Rectal smooth muscle tissue (tissue), 1 donor: ENCODE measurements at regions not wholly inside any gene's neighbourhood (a gene's known extent, or its start where the extent isn't known, plus 50 kb on each side); places are given as distances from the start of the nearest gene placed in this dataset.
A peak's percentile ranks its signal among the peaks of the same experiment; 100 is the strongest.

Source experiments
- H3K27ac ChIP-seq: one replicate; pipeline ENCODE4 v1.7.0; 2013; ENCODE audit warnings: low read depth, low read length, inconsistent platforms
- H3K27me3 ChIP-seq: one replicate; pipeline ENCODE4 v1.7.0; 2013; ENCODE audit warnings: low read length; ENCODE audit not compliant: control insufficient read depth, insufficient read depth
- H3K36me3 ChIP-seq: one replicate; pipeline ENCODE4 v1.7.0; 2013; ENCODE audit warnings: low read length; ENCODE audit not compliant: control insufficient read depth, insufficient read depth
- H3K4me1 ChIP-seq: one replicate; pipeline ENCODE4 v1.7.0; 2013; ENCODE audit warnings: low read length; ENCODE audit not compliant: control insufficient read depth, insufficient read depth
- H3K4me3 ChIP-seq: one replicate; pipeline ENCODE4 v1.7.0; 2013; ENCODE audit warnings: low read length
- H3K9ac ChIP-seq: one replicate; pipeline ENCODE4 v1.7.0; 2013; ENCODE audit warnings: low read length

DNA sequence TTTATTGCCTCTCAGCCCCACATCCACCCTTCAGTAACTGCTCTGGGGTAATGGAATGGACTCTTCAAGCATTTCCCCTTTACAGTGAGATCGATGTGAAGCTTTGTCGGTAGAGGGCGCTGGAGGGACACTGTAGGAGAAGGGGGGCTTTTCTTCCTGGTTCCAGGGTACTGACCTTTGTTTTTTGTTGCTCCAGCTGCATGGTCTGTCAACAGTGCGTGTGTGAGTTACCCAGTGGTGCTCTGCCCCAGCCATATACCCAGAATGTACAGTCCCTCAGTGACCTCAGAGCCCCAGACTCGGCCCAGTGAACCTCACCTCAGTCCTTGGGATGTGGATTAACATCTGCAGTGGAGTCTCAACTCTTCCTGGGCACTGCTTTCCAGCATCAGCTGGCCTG is 180.3 kb upstream of the TSC22D2 start:
- Histone ChIP-seq H3K4me1 (peaks cover under 1% of the 10 kb centered on the region), H3K27ac (no peak overlapping the region), H3K9ac (no peak overlapping the region), H3K4me3 (no peak overlapping the region), H3K27me3 (no peaks in the 10 kb centered on the region), H3K36me3 (no peaks in the 10 kb centered on the region)

DNA sequence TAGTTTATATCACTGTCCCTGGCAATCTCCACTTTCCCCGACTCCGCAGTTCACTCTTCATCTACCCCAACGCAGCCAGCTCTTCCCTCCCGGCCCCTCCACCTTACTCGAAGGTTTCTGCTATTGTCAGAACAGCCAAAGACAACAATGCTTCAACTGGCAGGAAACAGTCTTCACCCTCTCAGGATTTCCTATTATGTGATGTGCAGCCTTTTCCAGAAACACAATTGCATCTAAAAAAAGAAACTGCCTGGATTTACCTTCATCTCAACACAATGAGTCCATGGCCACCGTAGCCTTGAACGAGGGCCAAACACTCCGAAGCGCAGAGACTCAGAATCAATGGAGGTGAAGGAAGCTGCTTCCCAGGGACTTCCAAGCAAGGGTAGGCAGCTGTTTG is 182.1 kb upstream of the TSC22D2 start:
- no peak overlapping the region for H3K4me3 ChIP-seq

GRCh38 chr3:150223558-150223957 is 184.5 kb upstream of the TSC22D2 start:
- no peak overlapping the region for H3K4me3 ChIP-seq
- no peaks in the 10 kb centered on the region for H3K36me3 ChIP-seq
- H3K9ac ChIP-seq, result no peak overlapping the region
- no peak overlapping the region for H3K27ac ChIP-seq
- H3K27me3 ChIP-seq, result no peaks in the 10 kb centered on the region
- no peaks in the 10 kb centered on the region for H3K4me1 ChIP-seq

More for the DNA sequence above, 182.1 kb upstream of the TSC22D2 start:
- Histone ChIP-seq H3K9ac (no peak overlapping the region), H3K27me3 (no peaks in the 10 kb centered on the region), H3K4me1 (no peaks in the 10 kb centered on the region), H3K36me3 (no peaks in the 10 kb centered on the region), H3K27ac (no peak overlapping the region)

DNA sequence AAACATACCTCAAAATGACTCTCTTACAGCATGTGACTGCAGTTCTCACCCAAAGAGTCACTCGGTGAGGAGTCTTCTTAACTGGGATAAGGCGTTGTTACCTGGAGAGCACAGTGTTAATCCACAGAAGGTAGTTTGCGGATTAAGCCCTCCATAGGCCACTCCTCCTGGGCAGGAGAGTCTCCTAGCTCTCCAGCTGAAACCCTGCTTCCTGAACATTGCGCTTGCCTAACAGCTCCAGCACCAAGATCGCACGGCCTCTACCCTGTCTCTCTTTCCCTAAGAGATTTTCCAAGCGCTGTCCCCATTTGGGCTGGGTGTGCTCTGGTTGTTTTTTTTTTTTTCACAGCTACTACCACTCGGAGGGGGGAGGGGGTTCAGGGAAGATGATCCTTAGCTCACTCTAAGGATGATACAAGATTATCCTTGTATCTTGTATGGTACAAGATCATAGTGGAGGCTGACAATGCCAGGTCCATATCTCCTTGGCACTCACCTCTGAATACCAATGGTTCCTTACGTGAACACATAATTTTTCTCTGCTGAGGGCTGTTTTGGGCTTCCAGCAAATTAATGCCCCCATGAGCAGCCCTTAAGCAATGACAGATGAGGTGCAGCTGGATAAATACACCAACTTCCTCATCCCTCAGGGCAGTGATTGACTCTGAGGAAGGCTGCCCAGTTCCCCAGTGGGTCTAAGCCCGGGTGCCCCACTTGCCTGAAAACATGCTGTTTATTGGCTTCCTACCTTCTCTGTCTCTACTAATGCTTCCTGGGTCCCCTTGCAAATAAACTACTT is 185.2 kb upstream of the TSC22D2 start:
- H3K36me3 ChIP-seq, result no peaks in the 10 kb centered on the region
- H3K4me3 ChIP-seq, result no peak overlapping the region
- no peak overlapping the region for H3K9ac ChIP-seq
- no peaks in the 10 kb centered on the region for H3K27me3 ChIP-seq
- no peaks in the 10 kb centered on the region for H3K4me1 ChIP-seq
- no peak overlapping the region for H3K27ac ChIP-seq

GRCh38 chr3:150221904-150222523 is 186.1 kb upstream of the TSC22D2 start:
- H3K36me3 ChIP-seq, result no peaks in the 10 kb centered on the region
- H3K4me1 ChIP-seq, result no peaks in the 10 kb centered on the region
- H3K27me3 ChIP-seq, result no peaks in the 10 kb centered on the region
- no peak overlapping the region for H3K27ac ChIP-seq
- no peak overlapping the region for H3K4me3 ChIP-seq
- H3K9ac ChIP-seq, result no peak overlapping the region

DNA sequence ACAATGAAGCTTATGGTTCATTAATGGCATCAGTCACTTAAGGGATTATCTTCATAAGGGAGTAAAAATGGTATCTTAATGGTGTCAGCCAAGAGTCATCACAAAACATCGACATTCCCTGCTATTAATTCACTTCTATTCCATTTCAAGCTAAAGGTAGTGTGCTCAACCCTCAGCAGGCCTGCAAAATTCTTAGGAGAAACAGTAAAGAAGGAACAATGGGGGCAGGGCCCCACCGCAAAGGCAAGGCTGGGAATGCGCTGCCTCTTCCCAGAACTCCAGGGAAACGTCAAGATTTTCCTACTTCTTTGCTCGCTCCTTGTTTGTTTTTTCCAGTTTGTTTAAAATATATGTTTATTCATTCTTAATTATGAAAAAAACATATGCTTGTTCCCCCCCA is 187.3 kb upstream of the TSC22D2 start:
- H3K27me3 ChIP-seq, result no peaks in the 10 kb centered on the region
- H3K4me3 ChIP-seq, result peak overlapping the region; percentile 30
- H3K9ac ChIP-seq, result no peak overlapping the region
- peaks cover 6% of the 10 kb centered on the region for H3K4me1 ChIP-seq
- no peaks in the 10 kb centered on the region for H3K36me3 ChIP-seq
- H3K27ac ChIP-seq, result no peak overlapping the region

- Histone ChIP-seq H3K27me3 (no peaks in the 10 kb centered on the region), H3K36me3 (no peaks in the 10 kb centered on the region), H3K9ac (no peak overlapping the region), H3K27ac (no peak overlapping the region), H3K4me3 (no peak overlapping the region), H3K4me1 (peaks cover 6% of the 10 kb centered on the region)
Observed at GRCh38 chr3:150220041-150220440, 188.1 kb upstream of the TSC22D2 start.

GRCh38 chr3:150218841-150219240 is 189.3 kb upstream of the TSC22D2 start:
- no peaks in the 10 kb centered on the region for H3K36me3 ChIP-seq
- H3K4me1 ChIP-seq, result peaks cover 6% of the 10 kb centered on the region
- no peak overlapping the region for H3K4me3 ChIP-seq
- no peak overlapping the region for H3K27ac ChIP-seq
- H3K27me3 ChIP-seq, result no peaks in the 10 kb centered on the region
- H3K9ac ChIP-seq, result no peak overlapping the region

DNA sequence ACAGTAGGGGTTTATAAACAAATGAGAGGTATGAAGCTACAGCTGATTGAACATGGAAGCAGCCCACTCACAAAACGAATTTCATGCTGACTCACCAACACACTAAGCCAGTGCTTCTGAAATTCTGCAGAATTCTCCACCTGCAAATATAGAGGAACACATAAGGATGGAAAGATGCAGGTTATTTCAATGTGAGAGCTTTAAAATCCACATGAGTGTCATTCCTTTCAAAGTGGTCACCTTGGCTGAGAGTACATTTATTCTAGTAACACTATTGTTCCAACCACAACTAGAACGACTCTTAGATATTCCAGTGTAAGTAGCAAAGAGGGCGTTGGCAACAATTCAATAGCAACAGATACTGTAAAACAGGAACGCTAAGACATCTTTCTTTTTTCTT is 189.9 kb upstream of the TSC22D2 start:
- Histone ChIP-seq H3K4me1 (peaks cover 6% of the 10 kb centered on the region), H3K9ac (no peak overlapping the region), H3K36me3 (no peaks in the 10 kb centered on the region), H3K4me3 (no peak overlapping the region), H3K27me3 (no peaks in the 10 kb centered on the region), H3K27ac (no peak overlapping the region)

DNA sequence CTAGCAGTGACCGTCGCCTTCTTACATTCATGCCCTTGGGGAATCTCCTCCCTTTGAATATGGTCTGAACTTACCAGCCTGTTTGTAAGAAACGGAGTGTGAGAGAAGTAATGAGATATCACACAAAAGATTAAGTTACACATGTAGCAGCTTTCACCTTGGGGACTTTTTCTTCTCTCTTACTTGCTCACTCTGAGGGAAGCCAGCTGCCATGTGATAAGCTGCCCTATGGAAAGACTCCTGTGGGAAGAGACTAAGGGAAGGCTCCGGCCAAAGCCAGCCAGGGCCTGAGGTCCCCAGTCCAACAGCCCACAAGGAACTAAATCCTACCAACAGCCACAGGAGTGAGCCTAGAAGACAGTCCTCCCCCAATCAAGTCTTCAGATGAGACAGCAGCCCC is 190.4 kb upstream of the TSC22D2 start:
- no peak overlapping the region for H3K27ac ChIP-seq
- no peak overlapping the region for H3K4me3 ChIP-seq
- H3K27me3 ChIP-seq, result no peaks in the 10 kb centered on the region
- H3K9ac ChIP-seq, result no peak overlapping the region
- peaks cover 6% of the 10 kb centered on the region for H3K4me1 ChIP-seq
- H3K36me3 ChIP-seq, result no peaks in the 10 kb centered on the region

DNA sequence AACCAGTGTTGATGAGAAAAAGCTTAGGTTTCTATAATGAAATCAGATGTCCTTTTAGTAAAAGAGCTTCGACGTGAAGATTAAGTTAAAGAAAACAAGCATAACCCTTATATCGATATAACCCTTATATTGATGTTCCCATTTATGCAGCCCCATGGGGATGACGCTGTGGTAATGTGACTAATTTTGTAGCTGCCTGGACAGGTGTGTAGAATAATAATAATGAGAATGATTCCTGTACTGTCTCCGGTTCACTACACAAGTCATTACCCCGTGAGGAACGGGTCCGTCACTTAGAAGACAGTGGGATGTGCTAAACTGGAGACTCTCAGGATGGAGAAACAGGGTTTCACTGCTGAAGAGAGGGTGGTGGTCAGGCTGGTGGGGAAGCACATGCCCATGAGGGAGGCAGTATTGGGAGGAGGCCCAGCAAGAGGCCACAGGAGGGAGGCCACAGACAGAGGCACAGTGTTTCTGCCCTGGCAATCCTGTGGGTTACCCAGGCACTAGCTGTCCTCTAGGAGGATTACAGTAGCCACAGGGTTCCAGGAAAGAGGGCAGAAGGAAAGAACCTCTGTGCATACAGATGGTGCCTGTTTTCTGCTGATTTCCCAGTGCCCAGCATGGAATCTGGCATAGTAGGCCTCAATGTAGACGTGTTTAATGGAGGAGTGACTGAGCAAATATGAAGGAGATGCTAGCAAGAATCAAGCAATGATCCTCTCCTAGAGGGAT is 191.1 kb upstream of the TSC22D2 start:
- H3K36me3 ChIP-seq, result no peaks in the 10 kb centered on the region
- no peaks in the 10 kb centered on the region for H3K27me3 ChIP-seq
- H3K27ac ChIP-seq, result no peak overlapping the region
- no peak overlapping the region for H3K4me3 ChIP-seq
- no peak overlapping the region for H3K9ac ChIP-seq
- H3K4me1 ChIP-seq, result peaks cover 6% of the 10 kb centered on the region

DNA sequence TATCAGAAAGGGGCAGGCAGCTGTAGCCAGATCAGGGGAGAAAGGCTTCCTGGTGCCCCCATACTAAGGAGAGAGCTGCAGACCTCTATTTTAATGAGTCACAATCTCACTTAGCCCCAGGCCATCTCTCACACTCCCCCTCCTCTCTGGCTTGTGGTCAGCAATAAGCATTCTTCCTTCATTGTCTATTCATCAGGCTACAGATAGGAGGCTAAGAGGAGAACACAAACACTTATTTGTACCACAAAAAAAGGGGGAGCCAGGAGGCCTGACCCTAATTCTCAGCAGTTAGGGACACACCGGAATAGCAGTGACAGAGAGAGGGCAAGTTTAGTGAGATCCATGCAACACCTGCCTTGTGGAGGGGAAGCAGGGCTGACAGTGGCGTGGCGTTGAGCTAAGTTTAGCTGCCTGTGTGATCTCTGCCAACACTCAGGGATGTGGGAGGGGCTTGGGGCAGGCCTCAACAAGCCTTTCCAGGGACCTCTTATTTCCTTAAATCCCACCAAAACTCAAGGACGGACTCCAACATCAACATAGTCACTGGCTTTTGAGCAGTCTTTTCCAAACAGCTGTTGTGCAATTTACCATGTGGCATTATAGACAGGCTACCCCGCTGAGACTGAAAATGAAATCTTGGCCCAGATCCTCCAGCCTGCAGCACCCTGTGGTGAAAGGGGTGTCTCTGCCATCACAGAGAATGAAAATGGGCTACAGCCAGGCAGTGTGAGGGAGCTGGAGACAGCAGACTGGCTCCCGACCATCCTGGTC is 191.9 kb upstream of the TSC22D2 start:
- no peak overlapping the region for H3K4me3 ChIP-seq
- no peaks in the 10 kb centered on the region for H3K27me3 ChIP-seq
- H3K4me1 ChIP-seq, result peaks cover 6% of the 10 kb centered on the region
- H3K36me3 ChIP-seq, result no peaks in the 10 kb centered on the region
- no peak overlapping the region for H3K9ac ChIP-seq
- H3K27ac ChIP-seq, result no peak overlapping the region
